T1000 (cell line): ENCODE measurements at regions not wholly inside any gene's neighbourhood (a gene's known extent, or its start where the extent isn't known, plus 50 kb on each side); places are given as distances from the start of the nearest gene placed in this dataset.

ENCODE experiments used
- DNase-seq: peaks from one replicate; lab custom pipeline; 2025; ENCODE audit warnings: mixed read lengths; lab: John Stamatoyannopoulos, UW

- DNase-seq: no peak
Measured at GRCh38 chr3:59339818-59340217, 290.0 kb upstream of the CFAP20DC start.

DNA sequence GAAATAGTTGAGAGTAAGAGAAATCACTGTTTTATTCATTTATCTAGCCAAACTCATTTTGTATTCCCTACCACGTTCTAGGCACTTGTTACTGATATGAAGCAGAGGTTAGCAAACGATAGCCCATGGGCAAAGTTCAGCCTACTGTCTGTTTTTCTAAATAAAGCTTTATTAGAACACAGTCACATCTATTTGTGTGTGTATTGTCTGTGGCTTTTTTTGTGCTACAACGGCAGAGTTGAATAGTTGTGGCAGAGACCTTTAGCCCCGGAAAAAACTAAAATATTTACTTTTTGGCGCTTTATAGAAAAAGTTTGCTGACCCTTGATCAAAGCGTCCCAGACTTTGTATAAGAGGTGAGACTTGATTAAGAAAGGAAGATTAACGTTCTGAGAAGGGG, 289.1 kb upstream of the CFAP20DC start:
- no peak for DNase-seq

- no peak for DNase-seq
Measured at GRCh38 chr3:59335338-59335737, 285.5 kb upstream of the CFAP20DC start.

DNA sequence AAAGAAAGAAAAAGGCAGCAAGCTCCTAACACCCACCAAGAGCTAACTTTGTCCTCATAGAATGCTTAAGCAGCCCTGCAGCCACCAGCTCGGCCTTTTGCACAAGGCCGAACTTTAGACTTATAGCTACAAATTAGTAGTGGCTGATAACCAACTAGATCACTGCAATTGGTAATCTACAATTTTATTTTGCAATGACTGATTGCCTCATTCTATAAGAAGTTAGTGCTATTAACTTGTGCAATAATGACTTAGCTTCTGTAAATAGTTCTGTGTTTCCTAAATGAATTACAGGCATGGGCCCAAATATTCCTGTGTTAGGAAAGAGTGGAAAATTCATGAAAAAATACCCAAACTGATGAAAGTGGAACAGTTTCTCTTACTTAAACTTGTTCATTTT, 284.8 kb upstream of the CFAP20DC start:
- no peak for DNase-seq

- DNase-seq: no peak
Measured at GRCh38 chr3:59327376-59327808, 277.6 kb upstream of the CFAP20DC start.

DNA sequence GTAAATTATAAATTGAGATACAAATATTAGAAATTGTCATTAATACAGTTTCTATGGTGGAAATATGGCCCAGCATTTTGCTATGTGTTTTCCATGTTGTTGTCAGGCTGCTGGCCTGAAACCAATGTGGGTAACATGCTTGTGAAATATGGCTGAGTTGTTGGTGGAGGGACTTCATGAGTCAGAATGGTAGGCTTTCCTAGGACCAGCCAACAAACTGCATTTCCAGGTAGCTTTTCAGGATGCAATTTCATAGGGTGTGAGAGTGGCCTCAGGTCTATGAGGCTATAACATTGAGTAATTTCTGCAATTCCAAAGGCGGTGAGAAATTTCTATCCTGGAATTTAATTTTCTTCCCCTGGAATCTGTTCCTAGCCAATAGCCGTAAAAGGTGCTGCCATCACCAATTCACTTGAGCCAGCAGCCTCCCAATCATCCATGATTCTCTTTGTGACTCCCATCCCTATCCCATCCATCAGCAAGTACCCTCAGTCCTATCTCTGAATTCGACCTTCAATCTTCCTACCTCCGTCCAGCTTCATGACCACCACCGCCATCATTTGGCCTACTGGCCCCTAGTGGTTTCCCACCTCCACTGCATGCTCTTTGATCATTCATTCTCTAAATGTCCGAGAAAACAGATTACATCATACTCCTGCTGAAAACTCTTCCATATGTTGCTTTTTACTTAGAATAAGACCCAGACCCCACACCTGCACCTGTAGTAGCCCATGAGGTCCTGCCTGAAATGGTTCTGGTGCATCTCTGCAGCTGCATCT, 276.6 kb upstream of the CFAP20DC start:
- no peak for DNase-seq

GRCh38 chr3:59321881-59322540, 272.2 kb upstream of the CFAP20DC start:
- DNase-seq: no peak

DNA sequence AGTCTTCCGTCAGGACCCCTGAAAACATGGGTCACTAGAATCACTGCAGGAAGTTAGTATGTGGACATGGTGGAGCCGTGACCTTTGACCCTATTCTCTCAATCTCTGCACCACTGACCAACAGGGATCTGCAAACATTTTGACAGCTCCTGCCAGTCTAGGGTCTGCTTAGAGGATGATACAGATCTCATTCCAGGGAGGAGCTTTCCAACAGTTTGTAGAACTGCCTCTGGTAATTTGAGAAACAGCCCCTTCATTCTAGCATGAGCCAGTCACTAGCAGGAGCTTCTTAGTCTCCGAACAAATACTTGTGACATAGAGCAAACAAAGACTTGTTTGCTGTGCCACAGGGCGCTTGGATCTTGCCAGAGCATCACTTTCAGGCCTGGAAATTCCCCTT, 270.3 kb upstream of the CFAP20DC start:
- DNase-seq: no peak

- DNase-seq: no peak
Measured at GRCh38 chr3:59319442-59319841, 269.6 kb upstream of the CFAP20DC start.

GRCh38 chr3:59318881-59319280, 269.1 kb upstream of the CFAP20DC start:
- no peak for DNase-seq

- DNase-seq: no peak
Measured at GRCh38 chr3:59317386-59317785, 267.6 kb upstream of the CFAP20DC start.

- DNase-seq: no peak
Measured at GRCh38 chr3:59316688-59317275, 267.0 kb upstream of the CFAP20DC start.

DNA sequence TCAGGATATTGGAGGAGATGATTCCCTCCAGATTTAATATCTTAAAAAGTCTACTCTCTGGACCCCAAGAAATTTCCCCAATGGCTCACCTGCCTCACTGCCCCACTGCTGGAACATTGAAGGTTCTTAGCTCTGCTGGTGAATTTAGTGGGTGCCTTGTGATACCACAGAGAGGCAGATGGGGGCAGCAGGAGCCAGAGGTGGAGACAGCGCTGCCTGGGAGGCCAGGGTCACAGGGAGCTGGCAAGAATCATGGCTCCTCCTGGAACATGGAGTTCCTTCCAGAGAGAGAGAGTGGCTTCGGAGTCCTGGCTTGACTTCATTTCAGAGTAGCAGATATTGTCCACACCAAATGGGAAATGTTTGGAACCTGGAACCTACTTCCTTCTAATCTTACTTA, 263.5 kb upstream of the CFAP20DC start:
- DNase-seq: no peak

- DNase-seq: no peak
Measured at GRCh38 chr3:59311231-59311630, 261.4 kb upstream of the CFAP20DC start.

- DNase-seq: no peak
Measured at GRCh38 chr3:59310736-59311135, 260.9 kb upstream of the CFAP20DC start.

DNA sequence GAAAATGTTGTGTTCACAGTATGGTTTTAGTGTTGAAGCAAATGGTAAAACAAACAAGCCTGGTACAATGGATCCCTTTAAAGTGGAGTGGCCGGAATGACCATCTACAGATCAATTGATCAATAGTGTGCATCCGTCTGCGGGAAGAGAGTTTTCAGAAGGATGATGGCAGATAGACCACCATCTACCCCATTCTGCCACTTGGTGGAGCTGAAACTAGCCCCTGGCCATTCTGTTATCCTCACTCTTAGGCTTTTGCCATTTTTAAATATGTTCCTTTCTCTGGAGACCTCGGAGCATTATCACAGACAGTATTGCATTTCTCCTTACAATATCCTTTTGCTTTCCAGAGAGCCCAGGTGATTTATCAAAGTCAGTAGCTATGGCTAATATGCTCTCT, 258.9 kb upstream of the CFAP20DC start:
- DNase-seq: no peak

DNA sequence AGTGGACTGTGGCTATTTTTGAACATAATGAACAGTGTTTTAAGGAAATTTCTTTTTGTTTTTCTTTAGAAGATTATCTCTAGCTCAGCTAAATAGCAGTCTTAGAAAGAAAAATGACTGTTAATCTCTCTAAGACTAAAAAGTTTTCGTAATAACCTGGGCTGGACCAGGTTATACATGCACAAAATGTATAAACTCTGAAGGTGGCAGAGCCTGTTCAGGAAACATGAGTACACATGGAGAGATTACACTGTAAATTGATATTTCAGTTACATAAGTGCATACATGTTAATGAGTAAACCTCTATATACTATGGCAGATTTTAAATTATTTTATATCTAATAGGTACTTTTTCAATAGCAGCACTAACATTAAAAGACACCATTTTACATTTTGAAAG, 258.2 kb upstream of the CFAP20DC start:
- no peak for DNase-seq

- no peak for DNase-seq
Measured at GRCh38 chr3:59306436-59306835, 256.6 kb upstream of the CFAP20DC start.

- no peak for DNase-seq
Measured at GRCh38 chr3:59304296-59304695, 254.5 kb upstream of the CFAP20DC start.

DNA sequence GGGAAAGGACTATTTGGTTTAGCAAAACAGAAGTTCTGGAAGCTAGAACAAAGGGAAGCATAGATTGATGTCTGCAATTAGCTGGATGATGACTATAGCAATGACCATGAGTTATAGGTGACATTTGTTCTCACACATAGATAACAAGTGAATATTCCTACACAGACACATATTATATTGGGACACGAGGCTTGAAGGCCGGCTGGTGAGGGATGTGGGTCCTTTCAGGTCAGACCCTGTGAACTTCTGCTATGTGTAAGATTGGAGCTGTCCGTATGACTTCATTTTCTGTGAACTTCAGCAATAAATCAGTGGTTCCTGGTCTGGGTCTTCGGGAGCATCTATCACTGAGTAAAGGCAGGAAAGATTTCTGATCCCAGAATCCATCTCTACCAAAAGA, 253.6 kb upstream of the CFAP20DC start:
- DNase-seq: no peak

- no peak for DNase-seq
Measured at GRCh38 chr3:59302442-59302841, 252.6 kb upstream of the CFAP20DC start.

GRCh38 chr3:59300733-59301132, 250.9 kb upstream of the CFAP20DC start:
- DNase-seq: no peak

DNA sequence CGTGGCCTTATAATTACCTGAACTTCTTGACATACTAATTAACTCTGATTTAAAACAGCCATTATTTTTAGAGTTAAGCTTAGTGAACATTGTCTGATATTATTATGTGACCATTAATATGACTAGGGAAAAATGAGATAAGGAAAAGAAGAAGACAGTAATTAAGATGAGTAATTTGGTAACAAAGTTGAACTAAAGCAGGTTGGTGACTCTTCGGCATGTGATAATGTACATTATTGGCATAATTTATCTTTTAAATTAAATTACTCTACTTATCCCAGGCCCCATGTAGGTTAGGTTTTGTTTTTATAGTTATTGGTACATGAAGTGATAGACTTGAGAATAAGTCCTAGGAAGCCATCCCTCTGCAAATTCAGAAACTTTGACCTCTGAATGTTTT, 249.7 kb upstream of the CFAP20DC start:
- no peak for DNase-seq
